H1 (cell line): ENCODE measurements at regions not wholly inside any gene's neighbourhood (a gene's known extent, or its start where the extent isn't known, plus 50 kb on each side); places are given as distances from the start of the nearest gene placed in this dataset.

Experiments
- CTCF ChIA-PET: fragments of 300-600 bp; sonication (Branson Sonifier 250); formaldehyde crosslinking; loops from one replicate; lab custom pipeline; 2021; ENCODE audit not compliant: partially characterized antibody; lab: Charles Lee
- POLR2A ChIA-PET: fragments of 300-600 bp; sonication (Branson Sonifier 250); formaldehyde crosslinking; loops from one replicate; lab custom pipeline; 2021; ENCODE audit warnings: inconsistent platforms; ENCODE audit not compliant: partially characterized antibody; lab: Charles Lee
- DNase-seq, 2 experiments: peaks; one replicate each; pipeline versions ENCODE4 v3.0.0 to v3.0.0-alpha.2; 2010 to 2022; ENCODE audit warnings: low spot score in 2 of 2, low read depth in 1 of 2, mixed read lengths in 1 of 2
- FAIRE-seq: peaks from 2 replicates; lab custom pipeline; 2011; peaks lifted over from hg19 to GRCh38; lab: Jason Lieb, UNC
- H2AFZ ChIP-seq: 2 replicates; pipeline ENCODE4 v1.8.1; 2012; ENCODE audit warnings: low read length, inconsistent platforms
- H2AK5ac ChIP-seq: 2 replicates; pipeline ENCODE4 v1.6.1; 2013; ENCODE audit warnings: low read depth, low read length
- H2BK120ac ChIP-seq: replicated peaks from 2 replicates; pipeline ENCODE3; 2013; ENCODE audit warnings: low read depth, low read length, inconsistent platforms
- H2BK12ac ChIP-seq: 2 replicates; pipeline ENCODE4 v1.6.1; 2013; ENCODE audit warnings: low read depth, low read length
- H2BK15ac ChIP-seq: 2 replicates; pipeline ENCODE4 v1.6.1; 2013; ENCODE audit warnings: low read length
- H2BK20ac ChIP-seq: 2 replicates; pipeline ENCODE4 v1.6.1; 2013; ENCODE audit warnings: low read length
- H2BK5ac ChIP-seq: 2 replicates; pipeline ENCODE4 v1.6.1; 2013; ENCODE audit warnings: low read depth, low read length
- H3K14ac ChIP-seq: 2 replicates; pipeline ENCODE4 v1.6.1; 2013; ENCODE audit warnings: inconsistent platforms; ENCODE audit not compliant: insufficient read length
- H3K18ac ChIP-seq: 2 replicates; pipeline ENCODE4 v1.6.1; 2013; ENCODE audit warnings: low read length; ENCODE audit errors: extremely low read depth
- H3K23ac ChIP-seq: 2 replicates; pipeline ENCODE4 v1.6.1; 2013; ENCODE audit warnings: inconsistent platforms; ENCODE audit not compliant: insufficient read length
- H3K23me2 ChIP-seq: 2 replicates; pipeline ENCODE4 v1.6.1; 2013; ENCODE audit warnings: low read depth, low read length
- H3K27ac ChIP-seq: 2 replicates; pipeline ENCODE4 v1.6.1; 2011; ENCODE audit warnings: low read depth, low read length, inconsistent platforms
- H3K27me3 ChIP-seq, 4 experiments: replicated peaks in 1 of 4; 1 replicate in 1 of 4; 2 replicates in 3 of 4; pipeline versions ENCODE4 v1.6.1 to v1.8.1; 2011 to 2013; ENCODE audit warnings: low read length in 3 of 4, mild to moderate bottlenecking in 3 of 4, inconsistent platforms in 2 of 4, mixed read lengths in 2 of 4, moderate library complexity in 1 of 4; ENCODE audit not compliant: control insufficient read depth in 3 of 4, insufficient read depth in 3 of 4; ENCODE audit errors: extremely low read depth in 1 of 4
- H3K36me3 ChIP-seq, 4 experiments: 2 replicates each; pipeline versions ENCODE4 v1.6.1 to v1.8.1; 2011 to 2013; ENCODE audit warnings: mild to moderate bottlenecking in 4 of 4, low read length in 3 of 4, moderate library complexity in 2 of 4, control low read depth in 1 of 4, inconsistent platforms in 1 of 4; ENCODE audit not compliant: insufficient read depth in 4 of 4, control insufficient read depth in 2 of 4
- H3K4ac ChIP-seq: replicated peaks from 2 replicates; pipeline ENCODE3; 2013; ENCODE audit warnings: low read length, low read depth, mixed read lengths, inconsistent platforms; ENCODE audit not compliant: insufficient read length
- H3K4me1 ChIP-seq, 4 experiments: replicated peaks in 1 of 4; 1 replicate in 1 of 4; 2 replicates in 3 of 4; pipeline versions ENCODE4 v1.6.1 to v1.8.1; 2011 to 2013; ENCODE audit warnings: low read length in 3 of 4, inconsistent platforms in 2 of 4, mixed read lengths in 1 of 4; ENCODE audit not compliant: insufficient read depth in 4 of 4, control insufficient read depth in 3 of 4
- H3K4me2 ChIP-seq, 2 experiments: 2 replicates each; pipeline versions ENCODE4 v1.6.1 to v1.8.1; 2011 to 2013; ENCODE audit warnings: low read depth in 2 of 2, low read length in 2 of 2, control low read depth in 1 of 2, inconsistent platforms in 1 of 2, mild to moderate bottlenecking in 1 of 2; ENCODE audit not compliant: insufficient read depth in 1 of 2
- H3K4me3 ChIP-seq, 4 experiments: fragments of 200-600, 300-600 bp in 1 of 4; sonication (generic), shearing (Covaris generic), sonication (Bioruptor Twin) in 1 of 4; 2 replicates each; pipeline versions ENCODE4 v1.5.1 to v1.8.1; 2011 to 2016; ENCODE audit warnings: low read length in 4 of 4, low read depth in 3 of 4, control low read depth in 2 of 4, inconsistent platforms in 2 of 4, mild to moderate bottlenecking in 2 of 4, mixed read lengths in 1 of 4, moderate library complexity in 1 of 4; ENCODE audit not compliant: insufficient read depth in 2 of 4; ENCODE audit errors: extremely low read depth in 1 of 4
- H3K56ac ChIP-seq: replicated peaks from 2 replicates; pipeline ENCODE3; 2013; ENCODE audit warnings: low read depth, mild to moderate bottlenecking, mixed read lengths, low read length, inconsistent platforms; ENCODE audit not compliant: insufficient read length
- H3K79me1 ChIP-seq: 2 replicates; pipeline ENCODE4 v1.6.1; 2013; ENCODE audit warnings: low read depth, low read length, control low read depth
- H3K79me2 ChIP-seq, 2 experiments: 2 replicates each; pipeline versions ENCODE4 v1.6.1 to v1.8.1; 2012 to 2013; ENCODE audit warnings: low read length in 2 of 2, mild to moderate bottlenecking in 2 of 2, inconsistent platforms in 1 of 2; ENCODE audit not compliant: insufficient read depth in 2 of 2, control insufficient read depth in 1 of 2
- H3K9ac ChIP-seq, 4 experiments: replicated peaks in 1 of 4; 1 replicate in 1 of 4; 2 replicates in 3 of 4; pipeline versions ENCODE4 v1.6.1 to v1.8.1; 2011 to 2013; ENCODE audit warnings: low read depth in 3 of 4, low read length in 3 of 4, control low read depth in 2 of 4, mild to moderate bottlenecking in 2 of 4, moderate library complexity in 2 of 4, inconsistent platforms in 1 of 4; ENCODE audit errors: extremely low read depth in 1 of 4
- H3K9me3 ChIP-seq, 2 experiments: 2 replicates each; pipeline versions ENCODE4 v1.6.1 to v1.8.1; 2012 to 2013; ENCODE audit warnings: mild to moderate bottlenecking in 2 of 2, moderate library complexity in 2 of 2, control low read depth in 1 of 2, inconsistent platforms in 1 of 2, low read depth in 1 of 2, low read length in 1 of 2, mixed read lengths in 1 of 2; ENCODE audit not compliant: insufficient read depth in 2 of 2
- H4K20me1 ChIP-seq, 2 experiments: replicated peaks in 1 of 2; 2 replicates each; pipeline versions ENCODE3 to v1.8.1; 2011 to 2013; ENCODE audit warnings: inconsistent platforms in 2 of 2, low read length in 2 of 2, mild to moderate bottlenecking in 1 of 2; ENCODE audit not compliant: insufficient read depth in 2 of 2, control insufficient read depth in 1 of 2
- H4K5ac ChIP-seq: 2 replicates; pipeline ENCODE4 v1.6.1; 2013; ENCODE audit warnings: low read length, low read depth, mixed read lengths, inconsistent platforms; ENCODE audit not compliant: insufficient read length
- H4K8ac ChIP-seq: 2 replicates; pipeline ENCODE4 v1.8.0; 2013; ENCODE audit warnings: mild to moderate bottlenecking, moderate library complexity, low read length, inconsistent platforms; ENCODE audit not compliant: insufficient read depth; ENCODE audit errors: extremely low read depth
- H4K91ac ChIP-seq: replicated peaks from 2 replicates; pipeline ENCODE3; 2013; ENCODE audit warnings: low read length, mixed read lengths, inconsistent platforms; ENCODE audit not compliant: insufficient read length
- CHD2 ChIP-seq: IDR thresholded peaks from 2 replicates; pipeline ENCODE4 v1.6.1; 2012; ENCODE audit warnings: low read length, improper control_type of control experiment
- GABPA ChIP-seq: IDR thresholded peaks from 2 replicates; pipeline ENCODE4 v1.6.1; 2011; ENCODE audit warnings: mild to moderate bottlenecking, low read length, moderate library complexity, borderline replicate concordance; ENCODE audit not compliant: insufficient read depth
- JUND ChIP-seq: IDR thresholded peaks from 2 replicates; pipeline ENCODE4 v1.6.1; 2011; ENCODE audit warnings: mild to moderate bottlenecking, improper control_type of control experiment, low read length
- WGBS, 2 experiments: shearing (Covaris generic) in 1 of 2; methylation state at CpG; one replicate each; pipeline versions ENCODE4 v1.1.6 to v1.1.7; 2013 to 2015; ENCODE audit warnings: low lambda C conversion rate in 2 of 2, mixed read lengths in 2 of 2, inconsistent platforms in 1 of 2, low coverage in 1 of 2, missing lambda C conversion rate in 1 of 2; ENCODE audit not compliant: insufficient replicate concordance in 2 of 2, insufficient coverage in 1 of 2, insufficient read length in 1 of 2; ENCODE audit errors: extremely low coverage in 1 of 2, missing lambda C conversion rate in 1 of 2; 5-methylcytosine and 5-hydroxymethylcytosine counted together

- ChIA-PET POLR2A (no interaction called here), CTCF (interaction anchor here (0.7 to 1.7 kb wide), 4 partner anchors 20 to 170 kb away, joined by 3 to 7 read pairs (median 3); no protein-coding TSS in a partner anchor)
- H3K14ac ChIP-seq, result no peak overlapping the region
- no peaks in the 10 kb centered on the region for H3K79me1 ChIP-seq
- H2BK5ac ChIP-seq, result no peak overlapping the region
- 98% methylated on average over 2 of the region's 2 CpGs; no CpG with 5 or more reads in 1 of the 2 experiments for WGBS, 2 experiments
- DNase-seq (no peak), FAIRE-seq (no peak)
- TF ChIP-seq CHD2, result no peak
- TF ChIP-seq JUND, result no peak
- TF ChIP-seq GABPA, result no peak
- H3K4ac ChIP-seq, result no peak overlapping the region
- no peak overlapping the region for H3K23ac ChIP-seq
- no peak overlapping the region for H3K18ac ChIP-seq
- H4K91ac ChIP-seq, result peak overlapping the region; percentile 55
- peaks cover 0 to 3% (median 0%) of the 10 kb centered on the region in 4 experiments; a peak in 2 of 7 replicates for H3K4me1 ChIP-seq
- no peaks in the 10 kb centered on the region for H4K20me1 ChIP-seq
- no peak overlapping the region for H4K8ac ChIP-seq
- H2BK12ac ChIP-seq, result no peak overlapping the region
- H2BK120ac ChIP-seq, result no peak overlapping the region
- no peak overlapping the region for H2BK15ac ChIP-seq
- no peaks in the 10 kb centered on the region for H3K27me3 ChIP-seq
- no peak overlapping the region for H3K4me3 ChIP-seq
- no peak overlapping the region for H3K56ac ChIP-seq
- no peaks in the 10 kb centered on the region for H3K9me3 ChIP-seq
- H3K4me2 ChIP-seq, result no peak overlapping the region
- no peaks in the 10 kb centered on the region for H3K36me3 ChIP-seq
- H4K5ac ChIP-seq, result no peak overlapping the region
- no peaks in the 10 kb centered on the region for H3K79me2 ChIP-seq
- no peak overlapping the region for H2BK20ac ChIP-seq
- no peak overlapping the region for H3K9ac ChIP-seq
- no peak overlapping the region for H2AK5ac ChIP-seq
- H3K27ac ChIP-seq, result no peak overlapping the region
- no peaks in the 10 kb centered on the region for H3K23me2 ChIP-seq
- no peak overlapping the region for H2AFZ ChIP-seq
Observed at GRCh38 chr3:168794427-168794826, 698.7 kb upstream of the GOLIM4 start.
